Gastroesophageal sphincter (tissue), 4 donors: ENCODE measurements at regions not wholly inside any gene's neighbourhood (a gene's known extent, or its start where the extent isn't known, plus 50 kb on each side); places are given as distances from the start of the nearest gene placed in this dataset.

Source experiments
- ATAC-seq: fragments of 150-250 bp; one replicate; pipeline ENCODE4 v1.9.1; 2016; ENCODE audit warnings: mild to moderate bottlenecking, moderate library complexity
- H3K27ac ChIP-seq, 4 donors: fragments of 200-600 bp; sonication (generic) in 3 of 4; 1 replicate in 3 of 4; 2 replicates in 1 of 4; pipeline ENCODE4 v1.5.1; 2016 to 2019
- H3K27me3 ChIP-seq: fragments of 200-600 bp; sonication (generic); one replicate; pipeline ENCODE4 v1.5.1; 2019
- H3K36me3 ChIP-seq, 2 donors: fragments of 200-600 bp; sonication (generic); one replicate each; pipeline ENCODE4 v1.5.1; 2019; ENCODE audit warnings: control low read depth in 1 of 2
- H3K4me1 ChIP-seq, 3 donors: fragments of 200-600 bp; sonication (generic); 1 replicate in 2 of 3; 2 replicates in 1 of 3; pipeline ENCODE4 v1.5.1; 2016 to 2019; ENCODE audit warnings: control low read depth in 2 of 3
- H3K4me3 ChIP-seq, 2 donors: fragments of 200-600 bp; sonication (generic); one replicate each; pipeline ENCODE4 v1.5.1; 2019; ENCODE audit warnings: mild to moderate bottlenecking in 1 of 2, moderate library complexity in 1 of 2
- H3K9me3 ChIP-seq, 3 donors: fragments of 200-600 bp; sonication (generic); one replicate each; pipeline ENCODE4 v1.5.1; 2017 to 2019; ENCODE audit warnings: control low read depth in 2 of 3
- CTCF ChIP-seq, 4 experiments: fragments of 200-600 bp in 2 of 4; fragments of 450-650 bp in 2 of 4; sonication (generic) in 1 of 4; IDR thresholded peaks; one replicate each; pipeline ENCODE4 v1.5.1; 2017 to 2019; ENCODE audit warnings: antibody characterized with exemption in 4 of 4, mild to moderate bottlenecking in 2 of 4, moderate library complexity in 2 of 4
- EP300 ChIP-seq: sonication (generic); formaldehyde crosslinking; IDR thresholded peaks from one replicate; pipeline ENCODE4 v1.6.1; 2017; ENCODE audit warnings: antibody characterized with exemption, mild to moderate bottlenecking
- POLR2A ChIP-seq, 2 donors: fragments of 450-650 bp; IDR thresholded peaks; one replicate each; pipeline ENCODE4 v1.6.1; 2017; ENCODE audit warnings: antibody characterized with exemption in 2 of 2, mild to moderate bottlenecking in 2 of 2, moderate library complexity in 1 of 2
- POLR2AphosphoS5 ChIP-seq: sonication (generic); formaldehyde crosslinking; IDR thresholded peaks from one replicate; pipeline ENCODE4 v1.6.1; 2017; ENCODE audit warnings: antibody characterized with exemption
- whole genome bisulfite sequencing, 2 donors: methylation state at CpG; one replicate each; pipeline ENCODE4 v1.1.5; 2018; ENCODE audit warnings: low coverage in 1 of 2; 5-methylcytosine and 5-hydroxymethylcytosine counted together

GRCh38 chr6:92911301-92911700 is 508.1 kb downstream of the EPHA7 start:
- no peaks in the 10 kb centered on the region for H3K27me3 ChIP-seq
- no peak overlapping the region for H3K4me3 ChIP-seq
- ATAC-seq, result no peak
- no peak overlapping the region for H3K27ac ChIP-seq
- TF ChIP-seq EP300 (no peak), CTCF (IDR thresholded peaks at IDR 0.05) (no peak), POLR2AphosphoS5 (no peak), POLR2A (IDR thresholded peaks at IDR 0.05) (no peak)
- no peaks in the 10 kb centered on the region for H3K4me1 ChIP-seq
- H3K9me3 ChIP-seq, result no peaks in the 10 kb centered on the region
- no peaks in the 10 kb centered on the region for H3K36me3 ChIP-seq
- WGBS, 2 donors, result 100% methylated on average over 1 of the region's 1 CpG; no CpG with 5 or more reads in 1 of the 2 donors

DNA sequence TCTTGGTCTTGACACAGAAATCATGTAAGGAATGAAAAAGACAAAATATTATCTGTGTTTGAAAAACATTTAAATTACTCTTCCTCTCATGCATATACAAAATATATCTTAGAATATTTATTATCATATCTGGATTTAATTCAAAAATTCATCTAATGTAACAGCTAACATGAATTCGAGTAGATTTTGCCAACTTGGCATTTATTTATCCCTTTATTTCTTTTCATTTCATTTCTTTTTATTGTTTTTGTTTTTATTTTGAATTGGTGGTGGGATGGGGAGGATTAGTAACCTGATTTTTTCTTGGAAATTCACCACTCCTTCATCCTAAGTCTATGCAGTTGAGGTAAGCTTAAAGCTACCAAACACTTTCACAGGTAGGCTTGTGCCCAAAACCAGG is 508.7 kb downstream of the EPHA7 start:
- no peaks in the 10 kb centered on the region for H3K4me1 ChIP-seq
- no peak for TF ChIP-seq POLR2A (IDR thresholded peaks at IDR 0.05)
- TF ChIP-seq POLR2AphosphoS5, result no peak
- no peak for TF ChIP-seq CTCF (IDR thresholded peaks at IDR 0.05)
- TF ChIP-seq EP300, result no peak
- WGBS, 2 donors, result 85 to 100% methylated on average over 1 of the region's 1 CpG

DNA sequence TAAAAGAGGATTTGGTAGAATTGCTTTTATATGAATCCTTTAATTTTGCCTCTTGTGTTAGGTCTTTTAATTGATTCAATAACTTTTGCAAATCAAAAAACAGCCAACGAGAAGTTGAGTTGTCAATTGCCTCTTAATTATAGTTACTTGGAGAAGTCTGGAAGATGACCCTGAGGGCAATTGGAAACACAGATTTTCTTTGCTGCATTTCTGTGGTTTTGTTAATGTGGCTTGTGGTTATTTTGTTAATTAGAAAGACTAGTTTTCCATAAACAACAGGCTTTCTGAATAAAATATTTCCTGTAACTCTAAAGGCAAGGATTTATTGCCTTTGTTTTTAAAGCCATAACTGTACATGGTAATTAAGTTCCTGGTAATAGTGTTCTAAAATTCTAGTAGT is 513.0 kb downstream of the EPHA7 start:
- Histone ChIP-seq H3K36me3 (no peaks in the 10 kb centered on the region), H3K4me3 (no peak overlapping the region), H3K27me3 (no peaks in the 10 kb centered on the region), H3K27ac (no peak overlapping the region), H3K9me3 (no peaks in the 10 kb centered on the region), H3K4me1 (no peaks in the 10 kb centered on the region)
- TF ChIP-seq EP300, result no peak
- no peak for TF ChIP-seq CTCF (IDR thresholded peaks at IDR 0.05)
- no peak for TF ChIP-seq POLR2AphosphoS5
- no peak for TF ChIP-seq POLR2A (IDR thresholded peaks at IDR 0.05)
- ATAC-seq, result no peak
- WGBS, 2 donors, result 75 to 76% methylated on average over 1 of the region's 1 CpG

More for the DNA sequence above, 508.7 kb downstream of the EPHA7 start:
- H3K4me3 ChIP-seq, result no peak overlapping the region
- H3K9me3 ChIP-seq, result no peaks in the 10 kb centered on the region
- no peaks in the 10 kb centered on the region for H3K36me3 ChIP-seq
- no peak for ATAC-seq
- no peaks in the 10 kb centered on the region for H3K27me3 ChIP-seq
- H3K27ac ChIP-seq, result no peak overlapping the region

DNA sequence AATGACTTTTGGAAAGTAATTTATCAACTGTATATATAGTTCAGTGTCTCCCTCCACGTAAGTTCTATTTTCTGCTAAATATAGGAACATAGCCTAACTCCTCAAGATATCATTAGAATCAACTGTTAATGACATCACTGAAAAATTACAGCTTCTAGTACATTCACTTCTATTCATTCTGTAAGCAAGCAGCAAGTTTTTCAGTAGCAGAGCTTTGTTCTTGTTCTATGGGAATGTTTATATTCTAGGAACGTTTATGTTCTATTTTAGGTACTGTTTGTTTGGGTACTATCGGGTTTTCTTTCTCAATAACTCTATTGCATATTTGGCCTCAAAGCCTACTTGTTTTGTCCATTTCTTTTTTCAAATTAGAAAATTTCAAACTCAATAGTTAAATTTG is 525.6 kb downstream of the EPHA7 start:
- Histone ChIP-seq H3K4me1 (peaks cover 0 to 29% (median 0%) of the 10 kb centered on the region in 3 donors), H3K27ac (peak overlapping the region in 2 of 4 donors; percentile 14 to 36), H3K36me3 (no peaks in the 10 kb centered on the region), H3K9me3 (peaks cover 0 to 24% (median 0%) of the 10 kb centered on the region in 3 donors), H3K4me3 (no peak overlapping the region), H3K27me3 (no peaks in the 10 kb centered on the region)
- ATAC-seq, result no peak
- WGBS, 2 donors, result 3 to 7% methylated on average over 3 of the region's 3 CpGs
- no peak for TF ChIP-seq POLR2AphosphoS5
- no peak for TF ChIP-seq EP300
- TF ChIP-seq CTCF (IDR thresholded peaks at IDR 0.05), result no peak
- no peak for TF ChIP-seq POLR2A (IDR thresholded peaks at IDR 0.05)

- Histone ChIP-seq H3K4me3 (no peak overlapping the region), H3K36me3 (no peaks in the 10 kb centered on the region), H3K27ac (no peak overlapping the region), H3K4me1 (peaks cover 0 to 29% (median 0%) of the 10 kb centered on the region in 3 donors), H3K9me3 (peaks cover 0 to 31% (median 0%) of the 10 kb centered on the region in 3 donors), H3K27me3 (no peaks in the 10 kb centered on the region)
- TF ChIP-seq CTCF (IDR thresholded peaks at IDR 0.05) (no peak), POLR2AphosphoS5 (no peak), POLR2A (IDR thresholded peaks at IDR 0.05) (no peak), EP300 (no peak)
- no peak for ATAC-seq
- 93 to 100% methylated on average over 1 of the region's 1 CpG for WGBS, 2 donors
Measured at GRCh38 chr6:92892626-92893170, 526.7 kb downstream of the EPHA7 start.
